ENCODE measurements at regions not wholly inside any gene's neighbourhood (a gene's known extent, or its start where the extent isn't known, plus 50 kb on each side); places are given as distances from the start of the nearest gene placed in this dataset.

- no peak overlapping the region for H3K27ac ChIP-seq (replicated peaks)
- no peak overlapping the region for H3K4me3 ChIP-seq (replicated peaks; ENCODE audit: insufficient read depth, low read length)
- no peaks in the 10 kb centered on the region for H3K27me3 ChIP-seq (ENCODE audit: insufficient read depth, poor library complexity, severe bottlenecking)
- TF ChIP-seq CTCF (IDR thresholded peaks at IDR 0.05; ENCODE audit: insufficient read depth, low read length): no peak
- no peak for TF ChIP-seq REST (IDR thresholded peaks at IDR 0.05; ENCODE audit: insufficient replicate concordance, low read depth)
- TF ChIP-seq POLR2AphosphoS5 (IDR thresholded peaks at IDR 0.05; ENCODE audit: low read depth): no peak
- TF ChIP-seq SPI1 (IDR thresholded peaks at IDR 0.05; ENCODE audit: borderline replicate concordance, low read depth): no peak
- TF ChIP-seq GABPA (IDR thresholded peaks at IDR 0.05; ENCODE audit: low read depth): no peak
- DNase-seq (ENCODE audit: low read depth in 1 of 2, low spot score in 1 of 2): no peak
Observed at GRCh38 chr9:26513730-26514129, 378.9 kb downstream of the CAAP1 start.

- no peak for TF ChIP-seq CTCF (IDR thresholded peaks at IDR 0.05; ENCODE audit: insufficient read depth, low read length)
- no peak for TF ChIP-seq SPI1 (IDR thresholded peaks at IDR 0.05; ENCODE audit: borderline replicate concordance, low read depth)
- no peak for TF ChIP-seq GABPA (IDR thresholded peaks at IDR 0.05; ENCODE audit: low read depth)
- no peak for TF ChIP-seq POLR2AphosphoS5 (IDR thresholded peaks at IDR 0.05; ENCODE audit: low read depth)
- no peak for TF ChIP-seq REST (IDR thresholded peaks at IDR 0.05; ENCODE audit: insufficient replicate concordance, low read depth)
- no peak for DNase-seq (ENCODE audit: low read depth in 1 of 2, low spot score in 1 of 2)
- Histone ChIP-seq H3K27ac (replicated peaks) (no peak overlapping the region), H3K27me3 (ENCODE audit: insufficient read depth, poor library complexity, severe bottlenecking) (no peaks in the 10 kb centered on the region), H3K4me3 (replicated peaks; ENCODE audit: insufficient read depth, low read length) (no peak overlapping the region)
Observed at GRCh38 chr9:26510137-26510536, 382.5 kb downstream of the CAAP1 start.

- DNase-seq (ENCODE audit: low read depth in 1 of 2, low spot score in 1 of 2): no peak
- Histone ChIP-seq H3K4me3 (replicated peaks; ENCODE audit: insufficient read depth, low read length) (no peak overlapping the region), H3K27me3 (ENCODE audit: insufficient read depth, poor library complexity, severe bottlenecking) (no peaks in the 10 kb centered on the region), H3K27ac (replicated peaks) (no peak overlapping the region)
- TF ChIP-seq CTCF (IDR thresholded peaks at IDR 0.05; ENCODE audit: insufficient read depth, low read length) (no peak), GABPA (IDR thresholded peaks at IDR 0.05; ENCODE audit: low read depth) (no peak), SPI1 (IDR thresholded peaks at IDR 0.05; ENCODE audit: borderline replicate concordance, low read depth) (no peak), REST (IDR thresholded peaks at IDR 0.05; ENCODE audit: insufficient replicate concordance, low read depth) (no peak), POLR2AphosphoS5 (IDR thresholded peaks at IDR 0.05; ENCODE audit: low read depth) (no peak)
Observed at GRCh38 chr9:26508897-26509296, 383.7 kb downstream of the CAAP1 start.
